HEK293 (cell line): ENCODE measurements at regions not wholly inside any gene's neighbourhood (a gene's known extent, or its start where the extent isn't known, plus 50 kb on each side); places are given as distances from the start of the nearest gene placed in this dataset.

ENCODE experiments used
- CTCF ChIA-PET: fragments of 350-600 bp; formaldehyde crosslinking; extraction: SDS; loops from one replicate; lab custom pipeline; 2021; ENCODE audit warnings: antibody characterized with exemption; lab: Yijun Ruan, JAX
- POLR2A ChIA-PET: fragments of 300-600 bp; formaldehyde crosslinking; extraction: SDS; loops from one replicate; lab custom pipeline; 2020; ENCODE audit warnings: antibody characterized with exemption, inconsistent platforms; lab: Yijun Ruan, JAX
- H3K27ac ChIP-seq: fragments of 200-500 bp; sonication (Bioruptor generic); 2 replicates; pipeline ENCODE4 v1.5.1; 2014; ENCODE audit warnings: low read depth, low read length, control low read depth, inconsistent platforms; ENCODE audit errors: extremely low read depth
- H3K36me3 ChIP-seq, 2 experiments: fragments of 200-500 bp in 1 of 2; sonication (Bioruptor generic) in 1 of 2; 1 replicate in 1 of 2; 2 replicates in 1 of 2; pipeline ENCODE4 v1.5.1; 2014 to 2017; ENCODE audit warnings: inconsistent platforms in 2 of 2, low read length in 2 of 2; ENCODE audit not compliant: control insufficient read depth in 2 of 2, insufficient read depth in 1 of 2
- H3K4me1 ChIP-seq: fragments of 200-500 bp; sonication (Bioruptor generic); 2 replicates; pipeline ENCODE4 v1.5.1; 2014; ENCODE audit warnings: mild to moderate bottlenecking, low read length, inconsistent platforms; ENCODE audit not compliant: control insufficient read depth, insufficient read depth
- H3K4me3 ChIP-seq: 2 replicates; pipeline ENCODE4 v1.5.1; 2011; ENCODE audit warnings: low read depth, mild to moderate bottlenecking, control low read depth, low read length, moderate library complexity
- H3K9me3 ChIP-seq: fragments of 200-500 bp; sonication (Bioruptor generic); 2 replicates; pipeline ENCODE4 v1.5.1; 2014; ENCODE audit warnings: low read depth, low read length, inconsistent platforms; ENCODE audit not compliant: control insufficient read depth, insufficient read depth
- EGR2 ChIP-seq: fragments of 450-650 bp; formaldehyde crosslinking; IDR thresholded peaks from 2 replicates; pipeline ENCODE4 v1.5.1; 2016; ENCODE audit warnings: low read depth, missing biosample characterization, missing genetic modification characterization
- KLF1 ChIP-seq: fragments of 450-650 bp; formaldehyde crosslinking; IDR thresholded peaks from 2 replicates; pipeline ENCODE4 v1.5.1; 2016; ENCODE audit warnings: missing biosample characterization, missing genetic modification characterization
- KLF10 ChIP-seq: fragments of 450-650 bp; IDR thresholded peaks from 2 replicates; pipeline ENCODE4 v1.5.1; 2018; ENCODE audit warnings: missing biosample characterization, mild to moderate bottlenecking, missing genetic modification characterization
- OSR2 ChIP-seq: fragments of 450-650 bp; formaldehyde crosslinking; IDR thresholded peaks from 2 replicates; pipeline ENCODE4 v1.5.1; 2016; ENCODE audit warnings: missing biosample characterization, missing genetic modification characterization
- RBAK ChIP-seq: fragments of 450-650 bp; formaldehyde crosslinking; IDR thresholded peaks from 2 replicates; pipeline ENCODE4 v1.5.1; 2016; ENCODE audit warnings: missing biosample characterization, missing genetic modification characterization
- SCRT1 ChIP-seq: fragments of 450-650 bp; formaldehyde crosslinking; IDR thresholded peaks from 2 replicates; pipeline ENCODE4 v1.5.1; 2016; ENCODE audit warnings: missing biosample characterization, missing genetic modification characterization, borderline replicate concordance
- TCF7L2 ChIP-seq: IDR thresholded peaks from 2 replicates; pipeline ENCODE4 v1.6.1; 2011; ENCODE audit warnings: low read depth, mild to moderate bottlenecking, inconsistent platforms, low read length, moderate library complexity, borderline replicate concordance
- TRIM28 ChIP-seq: IDR thresholded peaks from 2 replicates; pipeline ENCODE4 v1.6.1; 2011; ENCODE audit warnings: low read length, control low read depth, borderline replicate concordance
- ZBTB7A ChIP-seq: fragments of 450-650 bp; formaldehyde crosslinking; IDR thresholded peaks from 2 replicates; pipeline ENCODE4 v1.5.1; 2016; ENCODE audit warnings: low read depth, missing biosample characterization, missing genetic modification characterization
- ZNF292 ChIP-seq: fragments of 450-650 bp; formaldehyde crosslinking; IDR thresholded peaks from 2 replicates; pipeline ENCODE4 v1.5.1; 2016; ENCODE audit warnings: low read depth, missing biosample characterization, missing genetic modification characterization, borderline replicate concordance
- ZNF302 ChIP-seq: fragments of 450-650 bp; formaldehyde crosslinking; IDR thresholded peaks from 2 replicates; pipeline ENCODE4 v1.5.1; 2016; ENCODE audit warnings: missing biosample characterization, missing genetic modification characterization, low read depth
- ZNF335 ChIP-seq: fragments of 450-650 bp; formaldehyde crosslinking; conservative IDR thresholded peaks from 2 replicates; pipeline ENCODE4 v1.5.1; 2016; ENCODE audit warnings: missing biosample characterization, missing genetic modification characterization
- ZNF354C ChIP-seq: fragments of 450-650 bp; formaldehyde crosslinking; IDR thresholded peaks from 2 replicates; pipeline ENCODE4 v1.5.1; 2016; ENCODE audit warnings: missing biosample characterization, missing genetic modification characterization, low read depth, borderline replicate concordance
- ZNF501 ChIP-seq: fragments of 450-650 bp; formaldehyde crosslinking; IDR thresholded peaks from 2 replicates; pipeline ENCODE4 v1.5.1; 2016; ENCODE audit warnings: missing biosample characterization, missing genetic modification characterization
- ZNF600 ChIP-seq: fragments of 450-650 bp; formaldehyde crosslinking; IDR thresholded peaks from 2 replicates; pipeline ENCODE4 v1.5.1; 2016; ENCODE audit warnings: missing biosample characterization, missing genetic modification characterization
- ZNF660 ChIP-seq: fragments of 450-650 bp; IDR thresholded peaks from 2 replicates; pipeline ENCODE4 v1.5.1; 2018; ENCODE audit warnings: missing biosample characterization, mild to moderate bottlenecking, missing genetic modification characterization
- ZNF768 ChIP-seq: fragments of 450-650 bp; formaldehyde crosslinking; IDR thresholded peaks from 2 replicates; pipeline ENCODE4 v1.5.1; 2018; ENCODE audit warnings: missing biosample characterization, mild to moderate bottlenecking, missing genetic modification characterization
- ZNF776 ChIP-seq: fragments of 450-650 bp; formaldehyde crosslinking; IDR thresholded peaks from 2 replicates; pipeline ENCODE4 v1.5.0; 2017; ENCODE audit warnings: missing biosample characterization, missing genetic modification characterization, borderline replicate concordance
- ZNF843 ChIP-seq: fragments of 450-650 bp; formaldehyde crosslinking; IDR thresholded peaks from 2 replicates; pipeline ENCODE4 v1.5.1; 2016; ENCODE audit warnings: missing biosample characterization, missing genetic modification characterization
- TF ChIP-seq, protein P1 (sequence below): fragments of 450-650 bp; formaldehyde crosslinking; IDR thresholded peaks from 2 replicates; pipeline ENCODE4 v1.5.1; 2017; ENCODE audit warnings: missing biosample characterization, missing genetic modification characterization
- TF ChIP-seq, protein P2 (sequence below): fragments of 450-650 bp; formaldehyde crosslinking; IDR thresholded peaks from 2 replicates; pipeline ENCODE4 v1.5.1; 2016; ENCODE audit warnings: missing biosample characterization, missing genetic modification characterization
- TF ChIP-seq, protein P3 (sequence below): sonication (generic); formaldehyde crosslinking; IDR thresholded peaks from 2 replicates; pipeline ENCODE4 v1.8.1; 2022; ENCODE audit warnings: mild to moderate bottlenecking, moderate library complexity, missing genetic modification reagents
- TF ChIP-seq, protein P4 (sequence below): fragments of 450-650 bp; formaldehyde crosslinking; IDR thresholded peaks from 2 replicates; pipeline ENCODE4 v1.5.1; 2016; ENCODE audit warnings: missing biosample characterization, missing genetic modification characterization
- TF ChIP-seq, protein P5 (sequence below): fragments of 450-650 bp; formaldehyde crosslinking; IDR thresholded peaks from 2 replicates; pipeline ENCODE4 v1.5.1; 2016; ENCODE audit warnings: missing biosample characterization, missing genetic modification characterization

DNA sequence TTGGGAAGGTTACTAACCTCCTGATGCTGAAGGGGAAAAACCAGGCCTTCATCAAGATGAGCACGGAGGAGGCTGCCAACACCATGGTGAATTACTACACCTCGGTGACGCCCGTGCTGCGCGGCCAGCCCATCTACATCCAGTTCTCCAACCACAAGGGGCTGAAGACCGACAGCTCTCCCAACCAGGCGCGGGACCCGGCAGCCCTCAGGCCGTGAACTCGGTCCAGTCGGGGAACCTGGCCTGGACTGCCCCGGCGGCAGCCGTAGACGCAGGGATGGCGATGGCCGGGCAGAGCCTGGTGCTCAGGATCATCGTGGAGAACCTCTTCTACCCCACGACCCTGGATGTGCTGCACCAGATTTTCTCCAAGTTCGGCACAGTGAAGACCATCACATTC is 133.0 kb upstream of the FUT8 start:
- Histone ChIP-seq H3K4me1 (no peaks in the 10 kb centered on the region), H3K4me3 (no peak overlapping the region), H3K36me3 (no peaks in the 10 kb centered on the region), H3K9me3 (no peaks in the 10 kb centered on the region), H3K27ac (no peak overlapping the region)
- ChIA-PET CTCF (interaction anchor here (0.5 kb wide), 1 partner anchor 10 kb away, joined by 4 read pairs; no protein-coding TSS in a partner anchor), POLR2A (no interaction called here)
- no peak for TF ChIP-seq ZNF292 (tag by site-specific recombination)
- no peak for TF ChIP-seq RBAK (tag by site-specific recombination)
- no peak for TF ChIP-seq EGR2 (tag by site-specific recombination)
- TF ChIP-seq, protein P1, sequence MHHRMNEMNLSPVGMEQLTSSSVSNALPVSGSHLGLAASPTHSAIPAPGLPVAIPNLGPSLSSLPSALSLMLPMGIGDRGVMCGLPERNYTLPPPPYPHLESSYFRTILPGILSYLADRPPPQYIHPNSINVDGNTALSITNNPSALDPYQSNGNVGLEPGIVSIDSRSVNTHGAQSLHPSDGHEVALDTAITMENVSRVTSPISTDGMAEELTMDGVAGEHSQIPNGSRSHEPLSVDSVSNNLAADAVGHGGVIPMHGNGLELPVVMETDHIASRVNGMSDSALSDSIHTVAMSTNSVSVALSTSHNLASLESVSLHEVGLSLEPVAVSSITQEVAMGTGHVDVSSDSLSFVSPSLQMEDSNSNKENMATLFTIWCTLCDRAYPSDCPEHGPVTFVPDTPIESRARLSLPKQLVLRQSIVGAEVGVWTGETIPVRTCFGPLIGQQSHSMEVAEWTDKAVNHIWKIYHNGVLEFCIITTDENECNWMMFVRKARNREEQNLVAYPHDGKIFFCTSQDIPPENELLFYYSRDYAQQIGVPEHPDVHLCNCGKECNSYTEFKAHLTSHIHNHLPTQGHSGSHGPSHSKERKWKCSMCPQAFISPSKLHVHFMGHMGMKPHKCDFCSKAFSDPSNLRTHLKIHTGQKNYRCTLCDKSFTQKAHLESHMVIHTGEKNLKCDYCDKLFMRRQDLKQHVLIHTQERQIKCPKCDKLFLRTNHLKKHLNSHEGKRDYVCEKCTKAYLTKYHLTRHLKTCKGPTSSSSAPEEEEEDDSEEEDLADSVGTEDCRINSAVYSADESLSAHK (tag by site-specific recombination): no peak
- no peak for TF ChIP-seq KLF10 (tag by site-specific recombination)
- TF ChIP-seq ZNF354C (tag by site-specific recombination): no peak
- TF ChIP-seq SCRT1: no peak
- TF ChIP-seq ZNF660: no peak
- TF ChIP-seq OSR2 (tag by site-specific recombination): no peak
- no peak for TF ChIP-seq ZNF776 (tag by site-specific recombination)
- TF ChIP-seq, protein P2, sequence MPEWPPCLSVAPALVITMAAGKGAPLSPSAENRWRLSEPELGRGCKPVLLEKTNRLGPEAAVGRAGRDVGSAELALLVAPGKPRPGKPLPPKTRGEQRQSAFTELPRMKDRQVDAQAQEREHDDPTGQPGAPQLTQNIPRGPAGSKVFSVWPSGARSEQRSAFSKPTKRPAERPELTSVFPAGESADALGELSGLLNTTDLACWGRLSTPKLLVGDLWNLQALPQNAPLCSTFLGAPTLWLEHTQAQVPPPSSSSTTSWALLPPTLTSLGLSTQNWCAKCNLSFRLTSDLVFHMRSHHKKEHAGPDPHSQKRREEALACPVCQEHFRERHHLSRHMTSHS (tag by site-specific recombination): no peak
- TF ChIP-seq ZNF600 (tag by site-specific recombination): no peak
- no peak for TF ChIP-seq ZNF302 (tag by site-specific recombination)

DNA sequence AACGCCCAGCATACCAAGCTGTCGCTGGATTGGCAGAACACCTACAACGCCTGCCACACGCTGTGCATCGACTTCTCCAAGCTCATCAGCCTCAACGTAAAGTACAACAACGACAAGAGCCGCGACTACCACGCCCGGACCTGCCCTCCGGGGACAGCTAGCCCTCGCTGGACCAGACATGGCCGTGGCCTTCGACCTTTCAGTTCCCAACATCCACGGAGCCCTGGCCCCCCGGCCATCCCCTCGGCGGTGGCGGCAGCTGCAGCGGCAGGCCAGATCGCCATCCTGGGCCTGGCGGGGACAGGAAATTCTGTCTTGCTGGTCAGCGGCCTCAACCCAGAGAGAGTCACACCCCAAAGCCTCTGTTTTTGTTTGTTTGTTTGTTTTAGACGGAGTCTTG is 132.6 kb upstream of the FUT8 start:
- no peak overlapping the region for H3K27ac ChIP-seq
- no peak overlapping the region for H3K4me3 ChIP-seq
- no peaks in the 10 kb centered on the region for H3K36me3 ChIP-seq
- TF ChIP-seq, protein P3, sequence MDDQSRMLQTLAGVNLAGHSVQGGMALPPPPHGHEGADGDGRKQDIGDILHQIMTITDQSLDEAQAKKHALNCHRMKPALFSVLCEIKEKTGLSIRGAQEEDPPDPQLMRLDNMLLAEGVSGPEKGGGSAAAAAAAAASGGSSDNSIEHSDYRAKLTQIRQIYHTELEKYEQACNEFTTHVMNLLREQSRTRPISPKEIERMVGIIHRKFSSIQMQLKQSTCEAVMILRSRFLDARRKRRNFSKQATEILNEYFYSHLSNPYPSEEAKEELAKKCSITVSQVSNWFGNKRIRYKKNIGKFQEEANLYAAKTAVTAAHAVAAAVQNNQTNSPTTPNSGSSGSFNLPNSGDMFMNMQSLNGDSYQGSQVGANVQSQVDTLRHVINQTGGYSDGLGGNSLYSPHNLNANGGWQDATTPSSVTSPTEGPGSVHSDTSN (CRISPR knock-in tag): no peak
- no peak for TF ChIP-seq ZNF843 (tag by site-specific recombination)
- TF ChIP-seq, all 188 proteins: peak for 0
- Histone ChIP-seq H3K9me3 (no peaks in the 10 kb centered on the region), H3K4me1 (no peaks in the 10 kb centered on the region)
- ChIA-PET POLR2A (no interaction called here), CTCF (interaction anchor here (0.5 kb wide), 1 partner anchor 10 kb away, joined by 4 read pairs; no protein-coding TSS in a partner anchor)

DNA sequence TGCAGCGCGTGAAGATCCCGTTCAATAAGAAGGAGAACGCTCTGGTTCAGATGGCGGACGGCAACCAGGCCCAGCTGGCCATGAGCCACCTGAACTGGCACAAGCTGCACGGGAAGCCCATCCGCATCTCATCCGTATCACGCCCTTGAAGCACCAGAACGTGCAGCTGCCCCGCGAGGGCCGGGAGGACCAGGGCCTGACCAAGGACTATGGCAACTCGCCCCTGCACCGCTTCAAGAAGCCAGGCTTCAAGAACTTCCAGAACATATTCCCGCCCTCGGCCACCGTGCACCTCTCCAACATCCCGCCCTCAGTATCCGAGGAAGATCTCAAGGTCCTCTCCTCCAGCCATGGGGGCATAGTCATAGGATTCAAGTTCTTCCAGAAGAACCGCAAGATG is 131.9 kb upstream of the FUT8 start:
- Histone ChIP-seq H3K4me1 (no peaks in the 10 kb centered on the region), H3K27ac (no peak overlapping the region), H3K9me3 (no peaks in the 10 kb centered on the region), H3K4me3 (no peak overlapping the region), H3K36me3 (no peaks in the 10 kb centered on the region)
- ChIA-PET CTCF (no interaction called here), POLR2A (no interaction called here)
- TF ChIP-seq ZNF501 (tag by site-specific recombination) (no peak), ZBTB7A (tag by site-specific recombination) (no peak), KLF1 (tag by site-specific recombination) (no peak), ZNF768 (tag by site-specific recombination) (no peak), ZNF660 (no peak), ZNF335 (tag by site-specific recombination) (no peak), TRIM28 (no peak), TCF7L2 (no peak)
- TF ChIP-seq, protein P4, sequence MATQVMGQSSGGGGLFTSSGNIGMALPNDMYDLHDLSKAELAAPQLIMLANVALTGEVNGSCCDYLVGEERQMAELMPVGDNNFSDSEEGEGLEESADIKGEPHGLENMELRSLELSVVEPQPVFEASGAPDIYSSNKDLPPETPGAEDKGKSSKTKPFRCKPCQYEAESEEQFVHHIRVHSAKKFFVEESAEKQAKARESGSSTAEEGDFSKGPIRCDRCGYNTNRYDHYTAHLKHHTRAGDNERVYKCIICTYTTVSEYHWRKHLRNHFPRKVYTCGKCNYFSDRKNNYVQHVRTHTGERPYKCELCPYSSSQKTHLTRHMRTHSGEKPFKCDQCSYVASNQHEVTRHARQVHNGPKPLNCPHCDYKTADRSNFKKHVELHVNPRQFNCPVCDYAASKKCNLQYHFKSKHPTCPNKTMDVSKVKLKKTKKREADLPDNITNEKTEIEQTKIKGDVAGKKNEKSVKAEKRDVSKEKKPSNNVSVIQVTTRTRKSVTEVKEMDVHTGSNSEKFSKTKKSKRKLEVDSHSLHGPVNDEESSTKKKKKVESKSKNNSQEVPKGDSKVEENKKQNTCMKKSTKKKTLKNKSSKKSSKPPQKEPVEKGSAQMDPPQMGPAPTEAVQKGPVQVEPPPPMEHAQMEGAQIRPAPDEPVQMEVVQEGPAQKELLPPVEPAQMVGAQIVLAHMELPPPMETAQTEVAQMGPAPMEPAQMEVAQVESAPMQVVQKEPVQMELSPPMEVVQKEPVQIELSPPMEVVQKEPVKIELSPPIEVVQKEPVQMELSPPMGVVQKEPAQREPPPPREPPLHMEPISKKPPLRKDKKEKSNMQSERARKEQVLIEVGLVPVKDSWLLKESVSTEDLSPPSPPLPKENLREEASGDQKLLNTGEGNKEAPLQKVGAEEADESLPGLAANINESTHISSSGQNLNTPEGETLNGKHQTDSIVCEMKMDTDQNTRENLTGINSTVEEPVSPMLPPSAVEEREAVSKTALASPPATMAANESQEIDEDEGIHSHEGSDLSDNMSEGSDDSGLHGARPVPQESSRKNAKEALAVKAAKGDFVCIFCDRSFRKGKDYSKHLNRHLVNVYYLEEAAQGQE: no peak
- TF ChIP-seq, protein P5, sequence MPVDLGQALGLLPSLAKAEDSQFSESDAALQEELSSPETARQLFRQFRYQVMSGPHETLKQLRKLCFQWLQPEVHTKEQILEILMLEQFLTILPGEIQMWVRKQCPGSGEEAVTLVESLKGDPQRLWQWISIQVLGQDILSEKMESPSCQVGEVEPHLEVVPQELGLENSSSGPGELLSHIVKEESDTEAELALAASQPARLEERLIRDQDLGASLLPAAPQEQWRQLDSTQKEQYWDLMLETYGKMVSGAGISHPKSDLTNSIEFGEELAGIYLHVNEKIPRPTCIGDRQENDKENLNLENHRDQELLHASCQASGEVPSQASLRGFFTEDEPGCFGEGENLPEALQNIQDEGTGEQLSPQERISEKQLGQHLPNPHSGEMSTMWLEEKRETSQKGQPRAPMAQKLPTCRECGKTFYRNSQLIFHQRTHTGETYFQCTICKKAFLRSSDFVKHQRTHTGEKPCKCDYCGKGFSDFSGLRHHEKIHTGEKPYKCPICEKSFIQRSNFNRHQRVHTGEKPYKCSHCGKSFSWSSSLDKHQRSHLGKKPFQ (tag by site-specific recombination): no peak
